ENCODE measurements at regions not wholly inside any gene's neighbourhood (a gene's known extent, or its start where the extent isn't known, plus 50 kb on each side); places are given as distances from the start of the nearest gene placed in this dataset.

GRCh38 chr6:14269436-14269835, 151.9 kb downstream of the CD83 start:
- TF ChIP-seq EZH2 (IDR thresholded peaks at IDR 0.05; ENCODE audit: insufficient read depth, poor library complexity, severe bottlenecking) (no peak), EZH2phosphoT487 (IDR thresholded peaks at IDR 0.05; ENCODE audit: insufficient read depth, low read depth) (no peak)

All from GM23248 (cell line).